Epithelial cell of prostate (primary cell): ENCODE measurements at regions not wholly inside any gene's neighbourhood (a gene's known extent, or its start where the extent isn't known, plus 50 kb on each side); places are given as distances from the start of the nearest gene placed in this dataset.

Source experiments
- DNase-seq: peaks from one replicate; pipeline ENCODE4 v3.0.0-alpha.2; 2011; ENCODE audit warnings: low read depth, low spot score
- H3K27ac ChIP-seq: fragments of 450-650 bp; 2 replicates; pipeline ENCODE4 v1.5.1; 2017; ENCODE audit warnings: mild to moderate bottlenecking

DNA sequence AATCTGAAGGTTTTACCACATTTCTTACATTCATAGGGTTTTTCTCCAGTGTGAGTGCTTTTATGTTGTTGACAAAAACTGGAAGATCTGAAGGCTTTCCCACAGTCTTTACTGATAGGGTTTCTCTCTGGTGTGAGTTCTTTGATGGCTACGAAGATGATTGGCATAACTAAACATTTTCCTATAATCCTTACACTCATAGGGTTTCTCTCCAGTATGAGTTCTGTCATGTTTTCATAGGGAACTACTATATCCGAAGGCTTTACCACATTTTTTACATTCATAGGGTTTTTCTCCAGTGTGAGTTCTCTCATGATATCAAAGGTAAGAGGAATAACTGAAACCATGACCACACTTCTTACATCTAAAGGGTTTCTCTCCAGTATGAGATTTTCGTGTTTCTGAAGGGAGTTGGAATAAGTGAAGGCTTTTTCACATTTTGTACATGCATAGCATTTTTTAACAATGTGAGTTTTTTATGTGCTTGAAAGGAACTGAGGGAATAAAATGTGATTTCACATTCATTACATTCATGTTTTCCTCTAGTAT, 1987.7 kb downstream of the TP53TG3F start:
- H3K27ac ChIP-seq: no peak overlapping the region
- no peak for DNase-seq

DNA sequence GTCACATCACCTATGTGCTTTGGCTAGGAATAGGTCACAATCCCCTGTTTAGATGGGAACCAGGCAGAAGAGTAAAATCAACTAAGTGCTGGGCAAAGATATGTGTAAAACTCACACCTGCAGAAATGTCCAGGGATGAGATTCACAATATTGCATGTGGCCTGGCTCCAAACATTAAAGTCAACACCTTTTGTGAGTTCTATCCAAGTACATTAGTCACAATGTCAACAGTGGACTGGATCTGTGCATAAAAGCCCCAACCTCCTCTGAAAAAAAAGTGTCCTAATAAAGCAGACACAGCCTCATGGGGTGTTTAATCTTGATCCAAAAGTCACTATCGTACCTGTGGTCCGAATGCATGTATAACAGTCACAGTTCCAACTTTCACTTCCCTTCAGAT, 1990.3 kb downstream of the TP53TG3F start:
- no peak for DNase-seq
- H3K27ac ChIP-seq: no peak overlapping the region

DNA sequence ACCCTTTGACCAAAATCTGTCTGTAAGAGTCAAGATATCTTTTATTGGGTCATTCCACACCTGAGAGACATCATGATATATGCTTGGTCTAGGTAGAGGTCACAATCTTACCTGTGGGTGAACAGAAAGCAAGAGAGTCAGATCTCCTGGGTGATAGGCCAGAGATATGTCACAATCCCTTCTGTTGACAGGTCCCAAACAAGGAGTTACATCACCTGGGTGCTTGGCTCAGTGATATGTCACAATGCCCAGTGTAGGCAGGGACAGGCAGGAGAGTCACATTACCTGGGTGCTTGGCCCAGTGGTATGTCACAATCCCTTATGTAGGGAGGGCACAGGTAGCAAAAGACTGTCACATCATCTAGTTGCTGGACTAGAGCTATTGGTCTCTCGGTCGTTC, 1991.2 kb downstream of the TP53TG3F start:
- no peak for DNase-seq

DNA sequence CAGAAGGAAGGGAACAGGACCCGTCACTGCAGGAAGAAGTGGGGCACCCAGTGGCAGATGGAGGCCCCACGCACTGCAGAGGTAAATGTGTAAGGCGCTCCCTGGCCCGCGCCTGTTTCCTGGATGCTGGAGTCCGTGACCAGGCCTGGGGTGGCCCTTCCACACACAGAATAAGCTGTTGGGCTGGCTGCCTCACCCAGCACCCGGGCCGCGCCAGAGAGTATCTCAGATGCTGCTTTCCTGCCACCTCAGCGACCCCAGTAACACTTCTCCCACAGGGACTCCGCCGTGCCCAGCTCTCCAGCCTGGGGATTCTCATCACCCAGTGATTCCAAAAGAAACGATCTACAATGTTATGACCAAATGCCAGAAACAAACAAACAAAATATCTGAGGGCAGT, 1993.1 kb downstream of the TP53TG3F start:
- no peak for DNase-seq
- H3K27ac ChIP-seq: no peak overlapping the region

More for the DNA sequence above, 1991.2 kb downstream of the TP53TG3F start:
- no peak overlapping the region for H3K27ac ChIP-seq

DNA sequence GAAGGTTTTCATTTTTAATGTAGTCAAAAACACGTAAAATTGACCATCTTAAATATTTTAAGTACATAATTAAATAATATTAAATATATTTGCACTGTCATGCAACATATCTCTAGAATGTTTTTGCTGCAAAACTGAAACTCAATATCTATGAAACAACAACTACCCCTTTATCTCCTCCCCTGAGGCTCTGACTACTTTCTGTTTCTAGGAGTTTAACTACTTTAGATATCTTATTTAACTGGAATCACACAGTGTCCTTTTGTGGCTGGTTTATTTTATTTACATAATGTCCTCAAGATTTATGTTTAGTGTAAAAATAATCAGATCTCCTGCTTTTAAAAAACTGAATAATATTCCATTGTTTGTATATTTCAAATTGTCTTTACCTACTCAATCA, 2003.9 kb downstream of the TP53TG3F start:
- DNase-seq: no peak
- no peak overlapping the region for H3K27ac ChIP-seq

DNA sequence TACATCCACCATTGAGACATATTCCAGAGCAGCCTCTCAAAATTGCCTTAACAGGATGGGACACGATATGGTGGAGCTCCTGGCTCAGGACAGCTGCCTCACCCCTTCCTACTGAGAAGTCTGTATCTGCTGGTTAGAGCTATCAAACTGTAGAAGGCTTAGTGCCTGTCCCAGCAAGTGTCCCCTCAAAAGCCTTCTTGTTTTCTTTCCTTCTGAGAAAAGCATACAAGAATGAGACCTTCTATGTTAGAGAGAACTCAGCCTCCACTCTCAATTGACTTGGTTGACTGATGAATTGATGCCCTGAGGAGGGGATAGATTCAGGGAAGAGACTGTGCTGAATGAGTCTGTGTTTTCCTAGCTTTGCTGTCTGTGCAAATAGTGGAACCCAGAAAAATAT, 2020.9 kb downstream of the TP53TG3F start:
- DNase-seq: no peak

DNA sequence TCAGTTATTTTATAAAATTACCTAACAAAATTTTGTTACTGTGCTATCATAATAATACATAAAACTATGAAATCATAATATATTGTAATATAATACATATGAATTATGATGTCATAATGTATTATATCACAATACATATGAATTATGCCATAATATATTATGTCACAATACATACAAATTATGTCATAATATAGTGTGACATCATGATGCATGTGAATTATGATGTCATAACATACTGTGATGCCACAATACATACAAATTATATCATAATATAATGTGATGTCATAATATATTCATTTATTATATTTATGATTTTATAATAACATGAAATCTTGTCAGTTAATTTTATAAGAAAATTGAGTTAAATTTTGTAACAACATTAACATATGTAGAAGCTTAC, 2021.6 kb downstream of the TP53TG3F start:
- no peak for DNase-seq
- H3K27ac ChIP-seq: no peak overlapping the region

More for the DNA sequence above, 2020.9 kb downstream of the TP53TG3F start:
- no peak overlapping the region for H3K27ac ChIP-seq

DNA sequence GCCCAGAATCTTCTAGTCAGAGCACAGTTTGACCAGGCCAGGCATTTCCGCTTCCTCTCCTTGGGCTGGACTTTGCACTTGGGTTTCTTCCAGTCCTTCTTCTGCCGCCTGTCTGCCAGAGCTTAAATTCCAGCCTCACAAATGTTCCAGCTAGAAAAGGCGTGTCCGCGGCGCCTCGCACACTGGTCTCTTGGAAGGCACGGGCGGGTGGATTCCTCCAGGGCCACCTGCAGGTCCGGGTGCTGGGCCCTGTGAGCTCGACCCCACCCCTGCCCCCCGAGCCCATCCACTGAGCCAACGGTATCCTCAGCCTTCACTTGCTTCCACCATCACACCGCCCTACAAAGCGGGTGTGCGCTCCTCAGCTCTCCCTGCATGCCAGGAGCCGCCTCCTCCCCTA, 2026.5 kb downstream of the TP53TG3F start:
- H3K27ac ChIP-seq: no peak overlapping the region
- DNase-seq: no peak

DNA sequence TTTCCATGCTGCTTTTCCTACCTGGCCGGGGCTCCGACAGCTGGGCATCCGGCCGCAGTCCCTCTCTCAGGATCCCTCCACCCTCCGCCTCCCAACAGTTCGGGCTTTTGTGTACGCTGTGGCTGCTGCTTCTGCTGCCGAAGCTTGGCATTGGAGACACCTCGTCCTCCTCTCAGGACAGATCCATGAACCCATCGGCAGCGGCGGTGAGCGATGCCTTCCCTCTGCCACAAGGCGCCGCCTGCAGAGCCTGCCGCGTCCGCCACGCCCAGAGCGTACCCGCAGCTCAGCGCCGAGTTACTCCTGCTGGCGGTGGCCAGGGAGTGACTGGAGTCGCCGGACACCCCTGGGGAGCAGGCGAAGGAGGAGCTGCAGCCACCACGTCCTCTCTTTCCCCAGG, 2032.8 kb downstream of the TP53TG3F start:
- no peak for DNase-seq
- H3K27ac ChIP-seq: no peak overlapping the region

DNA sequence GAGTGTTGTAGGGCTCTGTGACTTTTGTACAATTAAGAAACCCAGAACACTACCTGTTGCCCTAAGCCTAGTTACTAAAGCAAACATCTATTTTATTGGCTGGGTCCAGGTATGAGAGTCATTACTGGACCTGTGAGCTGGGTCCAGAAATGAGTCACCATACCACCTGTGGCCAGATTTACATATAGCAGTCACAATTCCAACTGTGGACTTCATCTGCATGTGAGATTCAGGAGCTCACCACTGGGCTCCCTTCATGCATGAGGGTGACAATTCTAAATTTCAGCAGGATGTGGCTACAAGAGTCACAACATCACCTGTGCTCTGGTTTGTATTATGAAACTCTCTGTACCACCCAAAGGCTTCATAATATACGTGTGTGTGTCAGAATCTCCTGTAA, 2038.0 kb downstream of the TP53TG3F start:
- no peak for DNase-seq
- H3K27ac ChIP-seq: no peak overlapping the region

DNA sequence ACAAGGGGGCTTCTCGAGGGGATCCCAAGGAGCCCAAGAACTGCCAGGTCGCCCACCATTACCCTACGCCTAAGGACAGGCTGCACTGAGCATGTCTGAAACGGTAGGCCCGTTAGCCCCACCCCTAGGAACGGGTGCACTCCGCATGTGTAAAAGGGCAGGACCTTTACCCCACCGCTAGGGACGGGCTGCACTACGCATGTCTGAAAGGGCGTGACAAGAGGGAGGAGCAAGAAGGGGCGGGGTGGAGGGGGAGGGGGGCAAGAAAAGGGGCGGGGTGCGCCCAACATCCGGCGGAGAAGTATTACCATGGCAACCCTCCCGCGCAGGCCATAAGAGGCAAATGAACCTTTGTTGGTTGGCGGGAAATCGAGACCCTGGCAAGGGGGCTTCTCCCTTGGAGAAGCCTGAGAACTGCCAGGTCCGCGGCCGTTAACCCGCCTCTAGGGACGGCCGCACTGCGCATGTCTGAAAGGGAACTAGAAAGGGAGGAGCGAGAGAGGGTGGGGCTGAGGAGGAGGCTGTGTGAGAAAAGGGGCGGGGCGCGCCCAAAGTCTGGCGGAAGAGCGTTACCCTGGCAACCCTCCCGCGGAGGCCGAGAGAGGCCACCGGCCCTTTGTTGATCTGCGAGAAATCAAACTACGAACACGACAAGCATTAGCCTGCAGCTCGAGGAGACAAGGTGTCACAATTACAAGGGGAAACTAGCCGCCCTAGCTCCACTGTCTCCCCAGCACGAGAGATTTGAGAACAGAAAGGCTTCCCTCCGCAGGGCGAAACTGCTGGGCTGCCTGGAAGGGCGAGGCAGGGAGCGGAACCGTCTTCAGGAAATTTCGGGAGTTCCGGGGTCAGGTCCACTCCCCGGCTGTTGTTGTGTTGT, 2046.8 kb downstream of the TP53TG3F start:
- DNase-seq: no peak

DNA sequence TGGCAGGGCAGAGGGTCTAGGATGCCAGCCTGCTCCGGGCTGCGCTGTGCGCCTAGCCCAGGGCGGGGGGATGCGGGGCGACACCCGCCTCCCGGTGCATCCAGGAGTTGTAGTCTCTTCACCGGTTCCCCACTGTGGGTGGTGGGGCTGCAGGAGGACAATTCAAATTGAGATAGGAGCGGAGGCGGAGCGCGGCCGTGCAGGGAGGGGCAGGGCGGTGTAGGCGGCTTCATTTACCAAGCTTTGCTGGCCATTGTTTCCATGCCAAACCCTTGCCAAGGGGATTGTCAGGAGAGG, 2047.4 kb downstream of the TP53TG3F start:
- no peak overlapping the region for H3K27ac ChIP-seq
- DNase-seq: no peak

More for the DNA sequence above, 2046.8 kb downstream of the TP53TG3F start:
- no peak overlapping the region for H3K27ac ChIP-seq

DNA sequence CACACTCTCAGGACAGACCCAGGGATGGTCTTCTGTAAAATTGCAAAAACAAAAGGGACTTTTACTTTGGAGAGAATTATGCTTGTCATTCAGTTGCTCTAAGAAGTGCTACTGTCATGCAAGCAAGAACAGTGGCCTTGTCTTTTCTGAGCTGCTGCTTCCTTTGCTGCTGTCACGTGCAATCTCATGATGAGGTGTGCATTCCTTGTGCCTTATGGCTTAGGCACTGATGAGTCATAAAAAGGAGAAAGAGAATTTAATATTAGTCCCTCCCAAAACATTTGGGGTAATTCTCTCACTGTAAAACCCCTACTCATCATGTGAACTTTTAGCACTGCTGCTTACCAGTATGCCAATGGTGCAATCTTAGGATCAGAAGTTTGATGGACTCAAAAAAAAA, 2051.3 kb downstream of the TP53TG3F start:
- no peak overlapping the region for H3K27ac ChIP-seq
- no peak for DNase-seq

DNA sequence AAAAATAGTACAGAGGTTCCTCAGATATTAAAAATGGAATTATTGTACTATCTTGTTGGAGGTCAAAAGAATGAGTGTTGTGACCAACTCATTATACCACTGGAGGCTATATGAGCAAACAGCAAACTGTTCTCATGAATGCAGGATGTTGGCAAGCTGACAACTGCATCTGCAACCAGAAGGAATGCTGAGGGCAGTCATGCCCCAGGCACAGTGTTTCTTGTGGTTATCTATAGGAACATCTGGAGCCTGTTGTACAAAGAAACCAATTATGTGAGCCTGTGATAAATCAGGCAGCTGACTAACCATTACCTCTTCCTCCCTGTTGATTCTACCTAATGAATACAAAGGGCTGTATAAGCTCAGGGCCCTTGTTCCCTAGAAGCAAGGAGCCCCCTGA, 2057.1 kb downstream of the TP53TG3F start:
- H3K27ac ChIP-seq: no peak overlapping the region
- peak; percentile 31 for DNase-seq

DNA sequence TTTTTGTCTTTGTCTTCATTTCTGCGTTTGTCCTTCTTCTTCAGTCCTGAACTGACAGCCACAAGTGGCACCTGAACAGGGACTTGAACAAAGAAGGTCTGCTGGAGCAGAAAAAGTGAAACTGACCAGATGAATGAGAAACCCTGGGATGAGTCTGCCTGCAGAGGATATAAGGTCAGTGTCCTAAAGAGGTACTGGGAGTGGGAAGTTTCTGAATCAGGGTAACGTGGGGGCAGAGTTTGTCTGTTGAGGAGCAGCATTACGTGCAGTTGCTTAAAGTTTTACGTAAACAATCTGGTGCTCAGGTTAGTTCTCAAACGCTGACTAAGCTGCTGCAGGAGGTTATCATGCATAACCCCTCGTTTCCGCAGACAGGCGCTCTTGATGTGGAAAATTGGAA, 2057.6 kb downstream of the TP53TG3F start:
- DNase-seq: no peak

DNA sequence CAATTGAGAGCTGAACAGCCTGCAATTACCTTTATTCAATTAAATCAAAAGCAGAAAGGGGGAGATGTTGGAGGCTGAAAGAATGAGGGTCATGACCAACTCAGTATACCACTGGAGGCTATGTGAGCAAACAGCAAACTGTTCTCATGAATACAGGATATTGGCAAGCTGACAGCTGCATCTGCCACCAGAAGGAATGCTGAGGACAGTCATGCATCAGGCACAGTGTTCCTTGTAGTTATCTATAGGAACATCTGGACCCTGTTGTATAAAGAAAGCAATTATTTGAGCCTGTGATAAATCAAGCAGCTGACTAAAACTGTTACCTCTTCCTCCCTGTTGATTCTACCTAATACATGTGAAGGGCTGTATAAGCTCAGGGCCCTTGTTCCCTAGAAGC, 2064.6 kb downstream of the TP53TG3F start:
- DNase-seq: no peak

More for the DNA sequence above, 2057.6 kb downstream of the TP53TG3F start:
- H3K27ac ChIP-seq: no peak overlapping the region

DNA sequence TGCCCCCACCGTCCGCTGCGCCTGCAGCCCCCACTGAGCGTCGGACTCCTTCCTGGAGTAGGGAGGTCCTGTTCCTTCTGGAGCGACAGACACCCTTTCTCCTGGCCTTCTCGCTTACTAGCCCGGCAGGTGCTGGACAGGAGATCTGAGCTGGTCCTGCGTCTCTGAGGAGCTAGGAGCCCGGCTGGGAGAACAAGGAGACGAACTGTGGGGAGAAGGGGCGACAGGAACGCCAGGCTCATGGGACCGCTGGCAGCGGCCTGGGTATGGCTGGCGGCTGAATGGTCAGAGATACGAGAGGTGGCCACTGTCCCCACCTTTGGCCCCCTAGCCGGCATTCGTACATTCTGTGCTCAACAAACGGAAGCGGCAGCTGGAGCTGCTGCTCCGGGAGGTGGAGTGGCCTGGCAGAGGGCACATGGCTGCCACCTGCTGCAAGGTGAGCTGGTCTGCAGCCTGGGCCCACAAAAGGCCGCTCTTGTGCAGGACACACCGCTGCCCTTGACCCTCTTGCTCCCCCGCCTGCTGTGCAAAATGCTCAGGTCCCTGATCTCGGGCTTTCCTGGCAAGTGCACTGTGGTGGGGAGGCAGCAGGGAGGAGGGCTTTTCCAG, 2066.7 kb downstream of the TP53TG3F start:
- no peak for DNase-seq
- no peak overlapping the region for H3K27ac ChIP-seq

More for the DNA sequence above, 2064.6 kb downstream of the TP53TG3F start:
- H3K27ac ChIP-seq: no peak overlapping the region

DNA sequence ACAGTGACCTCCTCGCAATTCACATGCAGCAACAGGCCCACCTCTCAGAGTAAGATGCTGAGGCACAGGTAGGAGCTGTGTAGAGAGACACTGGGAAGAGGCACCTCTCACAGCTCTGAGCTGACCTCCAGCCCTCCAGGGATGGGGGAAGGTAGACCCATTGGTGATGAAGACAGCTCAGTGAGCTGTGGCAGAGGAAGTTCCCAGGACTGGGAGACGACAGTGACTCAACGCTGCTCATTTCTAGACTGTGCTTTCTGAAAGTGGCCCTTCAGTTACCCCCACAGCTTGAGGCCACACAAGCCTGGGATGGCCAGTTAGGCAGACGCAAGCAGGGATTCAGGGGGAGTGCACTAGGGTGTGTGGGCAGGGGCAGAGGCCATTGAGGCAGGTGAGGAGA, 2073.2 kb downstream of the TP53TG3F start:
- DNase-seq: no peak
- no peak overlapping the region for H3K27ac ChIP-seq

DNA sequence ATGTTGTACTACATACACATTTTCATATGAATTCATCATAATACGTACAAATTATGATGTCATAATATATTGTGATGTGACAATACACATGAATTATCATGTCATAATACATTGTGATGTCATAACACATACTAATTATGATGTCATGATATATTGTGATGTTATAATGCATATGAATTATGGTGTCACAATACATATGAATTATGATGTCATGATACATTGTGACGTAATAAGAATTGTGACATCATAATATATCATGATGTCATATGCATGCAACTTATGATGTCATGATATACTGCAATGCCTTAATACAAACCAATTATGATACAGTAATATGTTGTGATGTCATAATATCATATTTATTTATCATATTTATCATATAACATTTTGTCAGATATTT, 2074.3 kb downstream of the TP53TG3F start:
- H3K27ac ChIP-seq: no peak overlapping the region
- no peak for DNase-seq

DNA sequence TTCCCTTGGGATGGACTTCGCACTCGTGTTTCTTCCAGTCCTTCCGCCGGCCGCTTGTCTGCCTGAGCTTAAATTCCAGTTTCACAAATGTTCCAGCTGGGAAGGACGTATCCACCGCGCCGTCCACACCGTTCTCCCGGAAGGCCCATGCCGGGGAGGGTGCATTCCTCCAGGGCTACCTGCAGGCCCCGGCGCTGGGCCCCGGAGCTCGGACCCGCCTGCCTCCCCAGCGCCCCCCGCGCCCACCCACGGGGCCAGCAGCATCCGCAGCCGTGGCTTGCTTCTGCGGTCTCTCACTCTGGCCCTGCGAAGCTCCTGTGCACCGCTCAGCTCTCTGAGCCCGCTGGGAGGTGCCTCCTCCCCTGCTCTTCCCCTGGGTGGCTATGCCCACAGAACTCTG, 2084.1 kb downstream of the TP53TG3F start:
- H3K27ac ChIP-seq: no peak overlapping the region
- DNase-seq: no peak

DNA sequence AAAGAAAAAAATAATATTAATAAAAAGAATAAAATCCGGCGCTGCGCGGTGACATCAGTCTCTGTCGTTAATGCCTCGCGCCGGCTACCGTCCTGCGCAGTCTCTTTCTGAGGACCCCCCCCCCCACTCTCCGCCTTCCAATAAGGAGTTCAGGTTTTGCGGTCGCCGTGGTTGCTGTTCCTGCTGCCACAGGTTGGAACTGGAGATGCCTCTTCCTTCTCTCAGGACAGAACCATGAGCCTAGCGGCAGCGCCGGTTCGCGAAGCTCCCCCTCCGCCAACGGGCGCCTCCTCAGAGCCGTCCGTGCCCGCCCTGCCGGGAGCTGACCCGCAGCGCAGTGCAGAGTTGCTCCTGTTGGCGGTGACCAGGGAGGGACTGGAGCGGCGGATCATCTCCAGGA, 2093.4 kb downstream of the TP53TG3F start:
- DNase-seq: no peak
- H3K27ac ChIP-seq: no peak overlapping the region

DNA sequence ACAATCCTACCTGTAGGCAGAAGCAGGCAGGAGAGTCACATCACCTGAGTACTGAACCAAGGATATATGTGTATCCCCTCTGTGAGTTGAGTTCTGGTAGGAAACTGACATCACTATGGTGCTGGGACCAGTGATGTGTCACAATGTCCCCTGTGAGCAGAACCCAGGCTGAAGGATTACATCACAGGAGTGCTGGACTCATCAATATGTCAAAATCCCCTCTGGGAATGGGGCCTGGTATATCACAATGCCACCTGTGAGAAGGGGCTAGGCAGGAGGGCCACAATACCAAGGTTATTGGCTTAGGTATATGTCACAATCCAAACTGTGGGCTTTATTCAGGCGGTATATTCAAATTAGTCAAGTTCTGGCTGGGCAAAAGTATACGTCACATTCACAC, 2098.3 kb downstream of the TP53TG3F start:
- H3K27ac ChIP-seq: no peak overlapping the region
- no peak for DNase-seq
